GM23338 (cell line): ENCODE measurements at regions not wholly inside any gene's neighbourhood (a gene's known extent, or its start where the extent isn't known, plus 50 kb on each side); places are given as distances from the start of the nearest gene placed in this dataset.

ENCODE experiments used
- ATAC-seq: fragments of 200-7000 bp; cut with Tn5 transposase; 3 replicates; pipeline ENCODE4 v1.9.1; 2020
- DNase-seq: peaks from one replicate; pipeline ENCODE4 v3.0.0-alpha.2; 2015; ENCODE audit warnings: low spot score
- H2AFZ ChIP-seq: fragments of 200-600 bp; sonication (generic); 2 replicates; pipeline ENCODE4 v1.8.0; 2016; ENCODE audit warnings: antibody characterized with exemption, mild to moderate bottlenecking, moderate library complexity
- H3F3A ChIP-seq: fragments of 200-600 bp; sonication (generic); replicated peaks from 2 replicates; pipeline ENCODE4 v1.8.0; 2017; ENCODE audit warnings: antibody characterized with exemption, mixed run types, low read depth
- H3K27ac ChIP-seq: fragments of 200-600 bp; sonication (generic); 2 replicates; pipeline ENCODE4 v1.6.1; 2016; ENCODE audit warnings: low read depth
- H3K27me3 ChIP-seq: fragments of 200-600 bp; sonication (generic); 2 replicates; pipeline ENCODE4 v1.8.0; 2016; ENCODE audit warnings: mild to moderate bottlenecking, mixed run types, moderate library complexity; ENCODE audit not compliant: insufficient read depth
- H3K36me3 ChIP-seq: fragments of 200-600 bp; sonication (generic); 2 replicates; pipeline ENCODE4 v1.8.0; 2016; ENCODE audit warnings: mild to moderate bottlenecking; ENCODE audit not compliant: insufficient read depth
- H3K4me1 ChIP-seq: fragments of 200-600 bp; sonication (generic); 2 replicates; pipeline ENCODE4 v1.8.0; 2016; ENCODE audit warnings: mild to moderate bottlenecking, moderate library complexity; ENCODE audit not compliant: insufficient read depth
- H3K4me2 ChIP-seq: fragments of 200-600 bp; sonication (generic); 2 replicates; pipeline ENCODE4 v1.7.1; 2017; ENCODE audit warnings: mixed run types
- H3K4me3 ChIP-seq: fragments of 200-600 bp; sonication (generic); 2 replicates; pipeline ENCODE4 v1.6.1; 2016; ENCODE audit warnings: mixed run types
- H3K79me2 ChIP-seq: fragments of 200-600 bp; sonication (generic); replicated peaks from 2 replicates; pipeline ENCODE4 v1.8.0; 2017; ENCODE audit warnings: mild to moderate bottlenecking; ENCODE audit not compliant: insufficient read depth
- H3K9me2 ChIP-seq: fragments of 200-600 bp; sonication (generic); 2 replicates; pipeline ENCODE4 v1.8.0; 2017; ENCODE audit not compliant: insufficient read depth
- H4K20me1 ChIP-seq: fragments of 200-600 bp; sonication (generic); replicated peaks from 2 replicates; pipeline ENCODE4 v1.8.0; 2017; ENCODE audit warnings: mild to moderate bottlenecking; ENCODE audit not compliant: insufficient read depth
- H3K27ac Mint-ChIP-seq: 2 replicates; pipeline ENCODE4 v1.8.0; 2020; ENCODE audit warnings: inconsistent platforms, mild to moderate bottlenecking, moderate library complexity, mixed read lengths
- H3K27me3 Mint-ChIP-seq: 3 replicates; pipeline ENCODE4 v1.8.0; 2022; ENCODE audit warnings: low read depth, mild to moderate bottlenecking, moderate library complexity, mixed read lengths, inconsistent platforms; ENCODE audit not compliant: insufficient read depth, poor library complexity
- H3K36me3 Mint-ChIP-seq: 3 replicates; pipeline ENCODE4 v1.8.0; 2021; ENCODE audit warnings: low read depth, mild to moderate bottlenecking, inconsistent platforms, moderate library complexity, mixed read lengths
- H3K4me1 Mint-ChIP-seq: 3 replicates; pipeline ENCODE4 v1.8.0; 2020; ENCODE audit warnings: mild to moderate bottlenecking, inconsistent platforms, mixed read lengths
- H3K4me3 Mint-ChIP-seq: 3 replicates; pipeline ENCODE4 v1.8.0; 2021; ENCODE audit warnings: moderate library complexity, mild to moderate bottlenecking, inconsistent platforms, mixed read lengths
- H3K9me3 Mint-ChIP-seq: 3 replicates; pipeline ENCODE4 v1.8.0; 2020; ENCODE audit warnings: moderate library complexity, mild to moderate bottlenecking, inconsistent platforms, mixed read lengths
- EZH2 ChIP-seq: fragments of 200-600 bp; sonication (generic); IDR thresholded peaks from one replicate; pipeline ENCODE4 v1.8.0; 2017; ENCODE audit warnings: antibody characterized with exemption, mild to moderate bottlenecking, low read depth; ENCODE audit not compliant: unreplicated experiment
- JUNB ChIP-seq: IDR thresholded peaks from one replicate; pipeline ENCODE4 v1.6.1; 2016; ENCODE audit warnings: antibody characterized with exemption; ENCODE audit not compliant: unreplicated experiment
- POLR2AphosphoS5 ChIP-seq: IDR thresholded peaks from 2 replicates; pipeline ENCODE4 v1.6.1; 2016; ENCODE audit warnings: antibody characterized with exemption, low read depth
- ZNF331 ChIP-seq: fragments of 250-450 bp; sonication (Bioruptor Pico); IDR thresholded peaks from 2 replicates; pipeline ENCODE4 v1.5.0; 2020; ENCODE audit warnings: low read depth, mild to moderate bottlenecking, moderate library complexity
- TF ChIP-seq, protein P1 (sequence below): fragments of 250-450 bp; sonication (Bioruptor Pico); IDR thresholded peaks from 2 replicates; pipeline ENCODE4 v1.5.0; 2020; ENCODE audit warnings: mild to moderate bottlenecking, moderate library complexity
- TF ChIP-seq, protein P2 (sequence below), 2 experiments: fragments of 200-600 bp in 1 of 2; sonication (generic) in 1 of 2; conservative IDR thresholded peaks; 2 replicates each; pipeline versions ENCODE4 v1.5.1 to v1.6.1; 2016 to 2017; ENCODE audit warnings: antibody characterized with exemption in 2 of 2, low read depth in 2 of 2, mild to moderate bottlenecking in 2 of 2, moderate library complexity in 1 of 2

DNA sequence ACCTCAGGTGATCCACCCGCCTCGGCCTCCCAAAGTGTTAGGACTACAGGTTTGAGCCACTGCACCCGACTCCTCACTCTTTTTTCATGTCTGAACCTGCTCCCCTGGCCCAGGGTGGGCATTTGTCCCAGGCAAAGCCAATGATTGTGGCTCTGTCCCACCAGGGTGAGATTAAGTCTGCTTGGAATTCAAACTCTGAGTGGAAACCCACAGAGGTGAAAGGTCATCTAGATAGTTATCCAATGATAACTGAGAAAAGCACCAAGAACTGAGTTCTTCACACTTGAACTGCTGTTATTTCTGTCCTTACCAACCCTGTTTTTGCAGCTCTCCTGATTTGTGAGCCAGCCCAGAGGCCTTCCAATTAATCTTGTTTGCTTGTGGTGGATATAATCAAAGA is 62.4 kb upstream of the ACVR1 start (continued):
- TF ChIP-seq, protein P1, sequence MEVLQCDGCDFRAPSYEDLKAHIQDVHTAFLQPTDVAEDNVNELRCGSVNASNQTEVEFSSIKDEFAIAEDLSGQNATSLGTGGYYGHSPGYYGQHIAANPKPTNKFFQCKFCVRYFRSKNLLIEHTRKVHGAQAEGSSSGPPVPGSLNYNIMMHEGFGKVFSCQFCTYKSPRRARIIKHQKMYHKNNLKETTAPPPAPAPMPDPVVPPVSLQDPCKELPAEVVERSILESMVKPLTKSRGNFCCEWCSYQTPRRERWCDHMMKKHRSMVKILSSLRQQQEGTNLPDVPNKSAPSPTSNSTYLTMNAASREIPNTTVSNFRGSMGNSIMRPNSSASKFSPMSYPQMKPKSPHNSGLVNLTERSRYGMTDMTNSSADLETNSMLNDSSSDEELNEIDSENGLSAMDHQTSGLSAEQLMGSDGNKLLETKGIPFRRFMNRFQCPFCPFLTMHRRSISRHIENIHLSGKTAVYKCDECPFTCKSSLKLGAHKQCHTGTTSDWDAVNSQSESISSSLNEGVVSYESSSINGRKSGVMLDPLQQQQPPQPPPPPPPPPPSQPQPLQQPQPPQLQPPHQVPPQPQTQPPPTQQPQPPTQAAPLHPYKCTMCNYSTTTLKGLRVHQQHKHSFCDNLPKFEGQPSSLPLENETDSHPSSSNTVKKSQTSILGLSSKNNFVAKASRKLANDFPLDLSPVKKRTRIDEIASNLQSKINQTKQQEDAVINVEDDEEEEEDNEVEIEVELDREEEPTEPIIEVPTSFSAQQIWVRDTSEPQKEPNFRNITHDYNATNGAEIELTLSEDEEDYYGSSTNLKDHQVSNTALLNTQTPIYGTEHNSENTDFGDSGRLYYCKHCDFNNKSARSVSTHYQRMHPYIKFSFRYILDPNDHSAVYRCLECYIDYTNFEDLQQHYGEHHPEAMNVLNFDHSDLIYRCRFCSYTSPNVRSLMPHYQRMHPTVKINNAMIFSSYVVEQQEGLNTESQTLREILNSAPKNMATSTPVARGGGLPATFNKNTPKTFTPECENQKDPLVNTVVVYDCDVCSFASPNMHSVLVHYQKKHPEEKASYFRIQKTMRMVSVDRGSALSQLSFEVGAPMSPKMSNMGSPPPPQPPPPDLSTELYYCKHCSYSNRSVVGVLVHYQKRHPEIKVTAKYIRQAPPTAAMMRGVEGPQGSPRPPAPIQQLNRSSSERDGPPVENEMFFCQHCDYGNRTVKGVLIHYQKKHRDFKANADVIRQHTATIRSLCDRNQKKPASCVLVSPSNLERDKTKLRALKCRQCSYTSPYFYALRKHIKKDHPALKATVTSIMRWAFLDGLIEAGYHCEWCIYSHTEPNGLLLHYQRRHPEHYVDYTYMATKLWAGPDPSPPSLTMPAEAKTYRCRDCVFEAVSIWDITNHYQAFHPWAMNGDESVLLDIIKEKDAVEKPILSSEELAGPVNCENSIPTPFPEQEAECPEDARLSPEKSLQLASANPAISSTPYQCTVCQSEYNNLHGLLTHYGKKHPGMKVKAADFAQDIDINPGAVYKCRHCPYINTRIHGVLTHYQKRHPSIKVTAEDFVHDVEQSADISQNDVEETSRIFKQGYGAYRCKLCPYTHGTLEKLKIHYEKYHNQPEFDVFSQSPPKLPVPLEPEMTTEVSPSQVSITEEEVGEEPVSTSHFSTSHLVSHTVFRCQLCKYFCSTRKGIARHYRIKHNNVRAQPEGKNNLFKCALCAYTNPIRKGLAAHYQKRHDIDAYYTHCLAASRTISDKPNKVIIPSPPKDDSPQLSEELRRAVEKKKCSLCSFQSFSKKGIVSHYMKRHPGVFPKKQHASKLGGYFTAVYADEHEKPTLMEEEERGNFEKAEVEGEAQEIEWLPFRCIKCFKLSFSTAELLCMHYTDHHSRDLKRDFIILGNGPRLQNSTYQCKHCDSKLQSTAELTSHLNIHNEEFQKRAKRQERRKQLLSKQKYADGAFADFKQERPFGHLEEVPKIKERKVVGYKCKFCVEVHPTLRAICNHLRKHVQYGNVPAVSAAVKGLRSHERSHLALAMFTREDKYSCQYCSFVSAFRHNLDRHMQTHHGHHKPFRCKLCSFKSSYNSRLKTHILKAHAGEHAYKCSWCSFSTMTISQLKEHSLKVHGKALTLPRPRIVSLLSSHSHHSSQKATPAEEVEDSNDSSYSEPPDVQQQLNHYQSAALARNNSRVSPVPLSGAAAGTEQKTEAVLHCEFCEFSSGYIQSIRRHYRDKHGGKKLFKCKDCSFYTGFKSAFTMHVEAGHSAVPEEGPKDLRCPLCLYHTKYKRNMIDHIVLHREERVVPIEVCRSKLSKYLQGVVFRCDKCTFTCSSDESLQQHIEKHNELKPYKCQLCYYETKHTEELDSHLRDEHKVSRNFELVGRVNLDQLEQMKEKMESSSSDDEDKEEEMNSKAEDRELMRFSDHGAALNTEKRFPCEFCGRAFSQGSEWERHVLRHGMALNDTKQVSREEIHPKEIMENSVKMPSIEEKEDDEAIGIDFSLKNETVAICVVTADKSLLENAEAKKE (CRISPR knock-in tag): no peak
- TF ChIP-seq POLR2AphosphoS5 (no peak), JUNB (no peak), ZNF331 (no peak)
- TF ChIP-seq, protein P2, sequence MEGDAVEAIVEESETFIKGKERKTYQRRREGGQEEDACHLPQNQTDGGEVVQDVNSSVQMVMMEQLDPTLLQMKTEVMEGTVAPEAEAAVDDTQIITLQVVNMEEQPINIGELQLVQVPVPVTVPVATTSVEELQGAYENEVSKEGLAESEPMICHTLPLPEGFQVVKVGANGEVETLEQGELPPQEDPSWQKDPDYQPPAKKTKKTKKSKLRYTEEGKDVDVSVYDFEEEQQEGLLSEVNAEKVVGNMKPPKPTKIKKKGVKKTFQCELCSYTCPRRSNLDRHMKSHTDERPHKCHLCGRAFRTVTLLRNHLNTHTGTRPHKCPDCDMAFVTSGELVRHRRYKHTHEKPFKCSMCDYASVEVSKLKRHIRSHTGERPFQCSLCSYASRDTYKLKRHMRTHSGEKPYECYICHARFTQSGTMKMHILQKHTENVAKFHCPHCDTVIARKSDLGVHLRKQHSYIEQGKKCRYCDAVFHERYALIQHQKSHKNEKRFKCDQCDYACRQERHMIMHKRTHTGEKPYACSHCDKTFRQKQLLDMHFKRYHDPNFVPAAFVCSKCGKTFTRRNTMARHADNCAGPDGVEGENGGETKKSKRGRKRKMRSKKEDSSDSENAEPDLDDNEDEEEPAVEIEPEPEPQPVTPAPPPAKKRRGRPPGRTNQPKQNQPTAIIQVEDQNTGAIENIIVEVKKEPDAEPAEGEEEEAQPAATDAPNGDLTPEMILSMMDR (conservative IDR thresholded peaks at IDR 0.05; ENCODE audit: low read depth in 2 of 2): no peak

DNA sequence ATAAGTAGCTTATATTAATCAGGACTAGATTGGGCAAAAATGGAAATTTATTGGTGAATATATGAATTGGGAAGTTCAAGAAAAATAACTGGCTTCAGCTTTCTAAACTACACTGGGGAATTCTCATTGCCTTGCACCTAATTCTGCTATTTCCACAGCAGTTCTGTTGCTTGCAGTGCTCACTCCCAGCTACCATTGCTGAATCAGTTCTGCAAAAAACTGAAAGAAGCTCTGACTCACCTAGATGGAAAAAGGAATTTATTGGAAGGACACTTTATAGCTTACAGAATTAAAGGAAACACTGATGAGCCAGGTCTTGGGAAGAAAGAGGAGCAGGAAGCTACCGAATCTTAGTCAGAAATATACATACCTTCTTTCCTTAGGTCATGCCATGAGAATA is 60.3 kb upstream of the ACVR1 start:
- TF ChIP-seq, protein P1 (CRISPR knock-in tag): no peak
- TF ChIP-seq EZH2 (no peak), POLR2AphosphoS5 (no peak)
- H3K27me3 ChIP-seq: peaks cover 38% of the 10 kb centered on the region
- no peaks in the 10 kb centered on the region for H4K20me1 ChIP-seq
- ATAC-seq (no peak), DNase-seq (no peak)
- no peaks in the 10 kb centered on the region for H3K36me3 ChIP-seq
- Mint-ChIP-seq H3K4me3 (no peak overlapping the region), H3K4me1 (peaks cover 37% of the 10 kb centered on the region), H3K9me3 (no peaks in the 10 kb centered on the region), H3K36me3 (no peaks in the 10 kb centered on the region), H3K27ac (no peak overlapping the region), H3K27me3 (peaks cover 47% of the 10 kb centered on the region)
- no peaks in the 10 kb centered on the region for H3F3A ChIP-seq
- H3K4me3 ChIP-seq: no peak overlapping the region
- H3K4me2 ChIP-seq: no peak overlapping the region
- H3K79me2 ChIP-seq: no peaks in the 10 kb centered on the region
- peaks cover 6% of the 10 kb centered on the region; the same call in 1 of the 2 replicates for H3K9me2 ChIP-seq
- H3K27ac ChIP-seq: no peak overlapping the region
- no peak overlapping the region for H2AFZ ChIP-seq
- H3K4me1 ChIP-seq: peaks cover 24% of the 10 kb centered on the region
